ENCODE measurements at regions not wholly inside any gene's neighbourhood (a gene's known extent, or its start where the extent isn't known, plus 50 kb on each side); places are given as distances from the start of the nearest gene placed in this dataset.

GRCh38 chr2:173654161-173654895 lies 299.7 kb downstream of the CDCA7 start:
- TF ChIP-seq CTCF (conservative IDR thresholded peaks at IDR 0.05; ENCODE audit: low read depth, low read length): no peak
- TF ChIP-seq EZH2 (IDR thresholded peaks at IDR 0.05; ENCODE audit: low read length, unreplicated experiment): no peak

Data from PC-3 (cell line).